ENCODE measurements at regions not wholly inside any gene's neighbourhood (a gene's known extent, or its start where the extent isn't known, plus 50 kb on each side); places are given as distances from the start of the nearest gene placed in this dataset.

GRCh38 chr6:20029979-20030378, 182.3 kb downstream of the MBOAT1 start:
- Histone ChIP-seq H4K20me1 (ENCODE audit: control insufficient read depth, insufficient read depth) (0 out of 2 replicates have a peak, but pooled peaks cover 1% of the 10 kb centered on the region), H3K4me2 (ENCODE audit: control insufficient read depth, insufficient read depth) (no peak overlapping the region), H3K9ac (ENCODE audit: control insufficient read depth, insufficient read depth, low read length) (no peak overlapping the region), H3K4me3 (no peak overlapping the region), H3K9me3 (replicated peaks; ENCODE audit: control insufficient read depth, insufficient read depth, low read length) (no peaks in the 10 kb centered on the region), H3K79me2 (ENCODE audit: control insufficient read depth, insufficient read depth, low read length) (no peaks in the 10 kb centered on the region), H3K27me3 (replicated peaks in 1 of 2; ENCODE audit: control insufficient read depth in 2 of 2, insufficient read depth in 2 of 2, low read length in 1 of 2) (peaks cover 0 to under 1% of the 10 kb centered on the region in 2 experiments; a peak in 1 of 4 replicates), H3K27ac (ENCODE audit: control insufficient read depth, insufficient read depth) (no peak overlapping the region), H2AFZ (ENCODE audit: control insufficient read depth, low read depth, low read length) (no peak overlapping the region), H3K4me1 (ENCODE audit: control insufficient read depth, insufficient read depth, low read length) (no peaks in the 10 kb centered on the region), H3K36me3 (ENCODE audit: control insufficient read depth in 2 of 2, insufficient read depth in 2 of 2, low read length in 1 of 2) (no peaks in the 10 kb centered on the region)
- ChIA-PET POLR2A (no interaction called here), CTCF (interaction anchor here (0.9 kb wide), 2 partner anchors 26 to 97 kb away, joined by 3 read pairs; no protein-coding TSS in a partner anchor), SMC1A (ENCODE audit: uncharacterized antibody, unreplicated experiment) (no interaction called here), RAD21 (ENCODE audit: unreplicated experiment) (interaction anchor here (0.9 kb wide), 1 partner anchor 96 kb away, joined by 3 read pairs; no protein-coding TSS in a partner anchor)
- intact Hi-C loops (cut with micrococcal nuclease; ENCODE audit: unreplicated experiment), result no loop called here
- no TSS peak for BruUV-seq (replicated peaks)
- DNase-seq (ENCODE audit: low read depth, low spot score) (no peak), ATAC-seq (no peak), FAIRE-seq (no peak)
- WGBS (ENCODE audit: insufficient coverage, insufficient replicate concordance, low lambda C conversion rate, missing lambda C conversion rate), result 77% methylated on average over 3 of the region's 3 CpGs
- in situ Hi-C loops (cut with MboI), result no loop called here
- no peak for TF ChIP-seq NFYA (IDR thresholded peaks at IDR 0.05; ENCODE audit: borderline replicate concordance, low read depth, low read length)
- no peak for TF ChIP-seq MTA3 (IDR thresholded peaks at IDR 0.05; ENCODE audit: borderline replicate concordance, low read length)
- no peak for TF ChIP-seq POLR2AphosphoS2 (IDR thresholded peaks at IDR 0.05; ENCODE audit: low read depth, low read length)
- TF ChIP-seq YBX1 (IDR thresholded peaks at IDR 0.05), result no peak
- no peak for TF ChIP-seq HDAC6 (IDR thresholded peaks at IDR 0.05; ENCODE audit: unreplicated experiment)
- no peak for TF ChIP-seq CREM (IDR thresholded peaks at IDR 0.05; ENCODE audit: low read depth)
- no peak for TF ChIP-seq RCOR1 (conservative IDR thresholded peaks at IDR 0.05; ENCODE audit: low read depth, low read length)
- TF ChIP-seq FOXM1 (IDR thresholded peaks at IDR 0.05; ENCODE audit: low read depth, low read length), result no peak
- no peak for TF ChIP-seq CBFB (IDR thresholded peaks at IDR 0.05; ENCODE audit: low read depth)
- TF ChIP-seq EZH2 (IDR thresholded peaks at IDR 0.05; ENCODE audit: borderline replicate concordance, control insufficient read depth, low read depth, low read length), result no peak
- no peak for TF ChIP-seq ZNF622 (IDR thresholded peaks at IDR 0.05)
- TF ChIP-seq CBX3 (IDR thresholded peaks at IDR 0.05; ENCODE audit: borderline replicate concordance, low read depth), result no peak
- TF ChIP-seq PKNOX1 (IDR thresholded peaks at IDR 0.05), result no peak
- TF ChIP-seq CEBPZ (IDR thresholded peaks at IDR 0.05; ENCODE audit: low read depth, low read length), result no peak
- TF ChIP-seq SP1 (IDR thresholded peaks at IDR 0.05; ENCODE audit: low read depth, low read length), result no peak
- TF ChIP-seq SMARCA5 (IDR thresholded peaks at IDR 0.05), result no peak

Data from GM12878 (cell line).